ENCODE measurements at regions not wholly inside any gene's neighbourhood (a gene's known extent, or its start where the extent isn't known, plus 50 kb on each side); places are given as distances from the start of the nearest gene placed in this dataset.
"Not testable (repeated sequence)": the region's sequence is repeated elsewhere in the genome, so short reads cannot be mapped to it uniquely, and the experiment has no call there.

GRCh38 chr9:92242260-92243136 is 51.0 kb downstream of the IARS1 start:
- H3K36me3 Mint-ChIP-seq (ENCODE audit: insufficient read depth): peaks cover 76% of the 10 kb centered on the region
- DNase-seq (ENCODE audit: low spot score in 2 of 2): no peak
- no peak overlapping the region for H3K27ac Mint-ChIP-seq (ENCODE audit: low read depth)
- no peaks in the 10 kb centered on the region for H3K9me3 Mint-ChIP-seq
- ATAC-seq (replicated peaks; ENCODE audit: extremely low read depth, poor library complexity, severe bottlenecking): no peak
- no peaks in the 10 kb centered on the region for H3K4me1 Mint-ChIP-seq
- H3K27me3 Mint-ChIP-seq: no peaks in the 10 kb centered on the region
- H3K4me3 Mint-ChIP-seq: no peak overlapping the region

DNA sequence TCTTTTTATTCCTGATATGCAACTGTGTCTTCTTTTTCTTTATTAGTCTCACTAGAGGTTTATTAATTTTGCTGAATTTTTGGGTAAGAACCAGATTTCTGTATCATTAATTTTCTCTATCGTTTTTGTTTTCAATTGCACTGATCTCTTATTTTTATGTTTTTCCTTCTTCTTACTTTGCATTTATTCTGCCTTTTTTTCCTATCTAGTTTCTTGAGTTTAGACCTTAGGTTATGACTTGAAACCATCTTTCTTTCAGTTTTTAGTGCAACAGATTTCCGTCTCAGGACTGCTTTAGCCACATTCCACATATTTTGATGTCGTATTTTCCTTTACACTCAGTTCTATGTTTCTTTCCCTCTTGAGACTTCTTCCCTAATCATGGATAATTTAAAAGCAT is 56.6 kb downstream of the IARS1 start:
- Mint-ChIP-seq H3K4me3 (no peak overlapping the region), H3K27ac (ENCODE audit: low read depth) (no peak overlapping the region), H3K9me3 (no peaks in the 10 kb centered on the region), H3K27me3 (no peaks in the 10 kb centered on the region), H3K4me1 (no peaks in the 10 kb centered on the region), H3K36me3 (ENCODE audit: insufficient read depth) (peaks cover 43% of the 10 kb centered on the region)
- ATAC-seq (replicated peaks; ENCODE audit: extremely low read depth, poor library complexity, severe bottlenecking) (no peak), DNase-seq (ENCODE audit: low spot score in 2 of 2) (no peak)

GRCh38 chr9:92236465-92236864 is 57.0 kb downstream of the IARS1 start:
- Mint-ChIP-seq H3K4me1 (no peaks in the 10 kb centered on the region), H3K27ac (ENCODE audit: low read depth) (no peak overlapping the region), H3K4me3 (no peak overlapping the region), H3K36me3 (ENCODE audit: insufficient read depth) (peaks cover 38% of the 10 kb centered on the region), H3K27me3 (no peaks in the 10 kb centered on the region), H3K9me3 (no peaks in the 10 kb centered on the region)
- no peak for ATAC-seq (replicated peaks; ENCODE audit: extremely low read depth, poor library complexity, severe bottlenecking)
- no peak for DNase-seq (ENCODE audit: low spot score in 2 of 2)

DNA sequence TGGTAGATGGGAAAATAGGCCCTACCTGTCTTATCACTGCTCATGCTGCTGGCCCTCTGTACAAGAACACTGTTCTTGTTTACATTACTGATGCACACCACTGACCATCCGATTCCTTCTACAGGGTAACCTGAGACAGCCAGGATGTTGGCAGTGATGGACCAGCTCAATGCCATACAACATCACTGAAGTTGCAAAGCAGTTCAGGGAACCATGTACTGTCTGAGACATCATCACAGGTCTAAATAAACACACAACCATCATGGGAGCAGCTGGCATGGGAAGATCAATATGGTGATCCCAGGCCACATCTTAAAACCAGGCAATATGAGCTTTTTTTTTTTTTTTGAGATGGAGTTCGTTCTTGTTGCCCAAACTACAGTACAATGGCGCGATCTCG is 59.0 kb downstream of the IARS1 start:
- peaks cover 19% of the 10 kb centered on the region for H3K36me3 Mint-ChIP-seq (ENCODE audit: insufficient read depth)

GRCh38 chr9:92232190-92232589 is 61.3 kb downstream of the IARS1 start:
- no peak for ATAC-seq (replicated peaks; ENCODE audit: extremely low read depth, poor library complexity, severe bottlenecking)
- Mint-ChIP-seq H3K27me3 (no peaks in the 10 kb centered on the region), H3K9me3 (no peaks in the 10 kb centered on the region), H3K36me3 (ENCODE audit: insufficient read depth) (peaks cover 18% of the 10 kb centered on the region), H3K4me3 (no peak overlapping the region), H3K27ac (ENCODE audit: low read depth) (no peak overlapping the region), H3K4me1 (no peaks in the 10 kb centered on the region)
- DNase-seq (ENCODE audit: low spot score in 2 of 2): no peak

More for the DNA sequence above, 59.0 kb downstream of the IARS1 start:
- ATAC-seq (replicated peaks; ENCODE audit: extremely low read depth, poor library complexity, severe bottlenecking) (no peak), DNase-seq (ENCODE audit: low spot score in 2 of 2) (no peak)
- Mint-ChIP-seq H3K4me1 (no peaks in the 10 kb centered on the region), H3K27me3 (no peaks in the 10 kb centered on the region), H3K4me3 (no peak overlapping the region), H3K9me3 (no peaks in the 10 kb centered on the region), H3K27ac (ENCODE audit: low read depth) (no peak overlapping the region)

- H3K4me3 Mint-ChIP-seq: no peak overlapping the region
- peaks cover 19% of the 10 kb centered on the region for H3K36me3 Mint-ChIP-seq (ENCODE audit: insufficient read depth)
- H3K4me1 Mint-ChIP-seq: no peaks in the 10 kb centered on the region
- H3K27me3 Mint-ChIP-seq: no peaks in the 10 kb centered on the region
- no peaks in the 10 kb centered on the region for H3K9me3 Mint-ChIP-seq
- no peak for DNase-seq (ENCODE audit: low spot score in 2 of 2)
- ATAC-seq (replicated peaks; ENCODE audit: extremely low read depth, poor library complexity, severe bottlenecking): no peak
- no peak overlapping the region for H3K27ac Mint-ChIP-seq (ENCODE audit: low read depth)
Measured at GRCh38 chr9:92228628-92229027, 64.9 kb downstream of the IARS1 start.

DNA sequence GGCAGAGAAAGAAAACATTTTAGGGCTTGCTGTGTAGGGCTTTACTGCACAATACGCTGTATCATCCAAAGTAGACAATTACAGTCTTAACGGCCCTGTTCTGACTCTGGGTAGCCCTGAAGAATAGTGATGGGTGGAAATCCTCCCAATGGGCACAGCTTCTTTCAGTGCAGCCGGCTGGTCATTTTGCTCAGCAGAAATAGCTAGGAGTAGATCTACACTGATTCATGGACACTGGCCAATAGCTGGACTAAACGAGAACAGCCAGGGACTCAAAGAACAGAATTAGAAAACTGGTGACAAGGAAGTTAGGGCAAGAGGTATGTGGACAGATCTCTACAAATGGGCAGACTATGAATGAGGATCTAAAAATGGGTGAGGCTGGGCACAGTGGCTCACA is 69.3 kb downstream of the IARS1 start:
- peaks cover 35% of the 10 kb centered on the region for H3K36me3 Mint-ChIP-seq (ENCODE audit: insufficient read depth)
- ATAC-seq (replicated peaks; ENCODE audit: extremely low read depth, poor library complexity, severe bottlenecking): no peak
- H3K4me3 Mint-ChIP-seq: no peak overlapping the region
- no peaks in the 10 kb centered on the region for H3K4me1 Mint-ChIP-seq
- no peaks in the 10 kb centered on the region for H3K9me3 Mint-ChIP-seq
- H3K27me3 Mint-ChIP-seq: no peaks in the 10 kb centered on the region
- DNase-seq (ENCODE audit: low spot score in 2 of 2): no peak
- peak overlapping the region; percentile 23 for H3K27ac Mint-ChIP-seq (ENCODE audit: low read depth)

GRCh38 chr9:92223758-92224157 is 69.7 kb downstream of the IARS1 start:
- H3K27me3 Mint-ChIP-seq: no peaks in the 10 kb centered on the region
- no peaks in the 10 kb centered on the region for H3K4me1 Mint-ChIP-seq
- H3K9me3 Mint-ChIP-seq: no peaks in the 10 kb centered on the region
- H3K27ac Mint-ChIP-seq (ENCODE audit: low read depth): peak overlapping the region; percentile 23
- no peak for DNase-seq (ENCODE audit: low spot score in 2 of 2)
- no peak for ATAC-seq (replicated peaks; ENCODE audit: extremely low read depth, poor library complexity, severe bottlenecking)
- H3K36me3 Mint-ChIP-seq (ENCODE audit: insufficient read depth): peaks cover 35% of the 10 kb centered on the region
- no peak overlapping the region for H3K4me3 Mint-ChIP-seq

DNA sequence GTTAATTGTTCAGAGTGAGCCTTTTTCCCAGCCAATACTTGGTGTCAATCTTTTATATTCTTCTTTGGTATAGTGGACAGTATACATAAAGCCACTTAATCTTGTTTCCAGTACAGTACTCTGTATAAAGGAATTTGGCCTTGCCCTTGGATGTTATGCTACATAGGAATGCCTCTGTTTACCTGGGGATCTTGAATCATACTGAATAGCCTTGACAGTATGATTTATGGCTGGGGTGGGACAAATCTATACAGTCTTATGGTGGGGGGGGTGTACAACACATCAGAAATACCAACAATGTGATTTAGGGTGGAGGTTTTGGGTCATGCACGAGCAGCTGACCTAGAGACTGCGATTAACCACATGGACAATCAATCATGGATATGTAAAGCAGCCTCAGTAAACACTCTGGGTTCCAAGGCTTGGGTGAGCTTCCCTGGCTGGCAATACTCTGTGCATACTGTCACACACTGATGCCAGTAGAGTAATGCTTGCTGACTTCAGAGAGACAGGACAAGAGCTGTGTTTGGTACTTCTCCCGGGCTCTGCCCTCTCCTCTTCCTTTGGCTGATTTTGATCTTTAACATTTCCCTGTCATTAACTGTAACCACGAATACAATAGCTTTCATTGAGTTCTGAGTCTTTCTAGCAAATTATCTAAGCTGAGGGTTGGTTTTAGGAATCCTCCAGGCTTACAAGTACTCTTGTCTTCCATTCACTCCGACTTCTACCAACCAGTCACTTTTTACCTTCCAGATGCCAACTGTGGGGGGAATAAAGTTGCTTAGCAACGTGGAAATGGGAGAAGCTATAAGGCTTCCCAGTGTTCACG is 84.6 kb downstream of the IARS1 start:
- Mint-ChIP-seq H3K36me3 (ENCODE audit: insufficient read depth) (peaks cover 44% of the 10 kb centered on the region), H3K27ac (ENCODE audit: low read depth) (peak overlapping the region; percentile 17), H3K4me1 (peaks cover 2% of the 10 kb centered on the region), H3K4me3 (no peak overlapping the region), H3K27me3 (no peaks in the 10 kb centered on the region), H3K9me3 (no peaks in the 10 kb centered on the region)
- ATAC-seq (replicated peaks; ENCODE audit: extremely low read depth, poor library complexity, severe bottlenecking): no peak
- no peak for DNase-seq (ENCODE audit: low spot score in 2 of 2)

- ATAC-seq (replicated peaks; ENCODE audit: extremely low read depth, poor library complexity, severe bottlenecking) (no peak), DNase-seq (ENCODE audit: low spot score in 2 of 2) (no peak)
- Mint-ChIP-seq H3K9me3 (no peaks in the 10 kb centered on the region), H3K27me3 (no peaks in the 10 kb centered on the region), H3K4me1 (no peaks in the 10 kb centered on the region), H3K27ac (ENCODE audit: low read depth) (no peak overlapping the region), H3K36me3 (ENCODE audit: insufficient read depth) (peaks cover 26% of the 10 kb centered on the region), H3K4me3 (no peak overlapping the region)
Measured at GRCh38 chr9:92206488-92206887, 87.0 kb downstream of the IARS1 start.

DNA sequence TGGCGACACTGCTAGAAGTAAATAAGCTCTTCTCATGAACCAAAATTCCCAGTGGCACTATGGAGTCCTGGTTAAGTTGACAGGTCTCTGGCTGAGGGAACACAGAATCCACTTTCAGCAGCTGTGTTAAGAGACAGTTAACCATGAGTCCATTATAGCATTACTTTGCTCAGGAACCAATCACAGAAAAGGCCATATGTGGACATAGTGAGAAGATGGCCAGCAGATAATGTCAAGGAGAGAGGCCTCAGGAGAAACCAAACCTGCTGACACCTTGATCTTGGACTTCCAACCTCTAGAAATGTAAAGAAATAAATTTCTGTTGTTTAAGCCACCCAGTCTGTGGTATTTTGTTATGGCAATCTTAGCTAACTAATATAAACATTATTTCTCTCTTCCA is 88.7 kb upstream of the SPTLC1 start:
- ATAC-seq (replicated peaks; ENCODE audit: extremely low read depth, poor library complexity, severe bottlenecking); DNase-seq (ENCODE audit: low spot score in 2 of 2); H3K4me3 Mint-ChIP-seq; H3K27me3 Mint-ChIP-seq; H3K9me3 Mint-ChIP-seq; H3K36me3 Mint-ChIP-seq (ENCODE audit: insufficient read depth); H3K27ac Mint-ChIP-seq (ENCODE audit: low read depth); H3K4me1 Mint-ChIP-seq: not testable (repeated sequence)

DNA sequence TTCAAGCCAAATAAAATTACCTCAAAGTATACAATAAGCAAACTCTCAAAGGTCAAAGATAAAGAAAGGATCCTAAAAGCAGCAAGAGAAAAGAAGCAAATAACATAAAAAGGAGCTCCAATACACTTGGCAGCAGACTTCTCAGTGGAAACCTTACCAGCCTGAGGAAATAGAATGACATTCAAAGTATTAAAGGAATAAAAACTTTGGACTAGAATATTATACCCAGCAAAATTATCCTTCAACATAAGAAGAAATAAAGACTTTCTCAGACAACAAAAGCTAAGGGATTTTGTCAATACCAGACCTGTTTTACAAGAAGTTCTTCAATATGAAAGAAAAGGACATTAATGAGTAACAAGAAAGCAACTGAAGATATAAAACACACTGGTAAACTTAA is 83.0 kb upstream of the SPTLC1 start:
- not testable (repeated sequence) for H3K27ac Mint-ChIP-seq (ENCODE audit: low read depth); H3K36me3 Mint-ChIP-seq (ENCODE audit: insufficient read depth); ATAC-seq (replicated peaks; ENCODE audit: extremely low read depth, poor library complexity, severe bottlenecking); H3K4me1 Mint-ChIP-seq; DNase-seq (ENCODE audit: low spot score in 2 of 2); H3K4me3 Mint-ChIP-seq; H3K9me3 Mint-ChIP-seq
- peaks cover 23% of the 10 kb centered on the region for H3K27me3 Mint-ChIP-seq

DNA sequence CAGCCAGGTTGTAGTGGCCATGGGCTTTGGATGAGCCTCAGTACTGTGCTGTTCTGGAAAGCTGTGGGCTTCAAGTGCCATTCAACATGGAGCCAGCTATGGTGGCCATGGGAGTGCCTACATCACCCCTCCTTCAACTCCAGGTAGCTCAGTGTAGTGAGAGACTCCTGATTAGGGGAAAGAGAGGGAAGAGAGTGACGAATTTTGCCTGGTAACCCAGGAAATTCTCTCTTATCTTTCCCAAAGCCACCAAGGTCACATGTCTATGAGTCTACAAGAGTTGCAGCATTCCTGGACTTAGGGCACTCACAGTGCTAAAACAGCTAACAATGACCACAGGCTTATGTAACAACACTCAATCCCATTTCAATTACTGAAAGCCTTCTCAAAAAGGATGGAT is 81.7 kb upstream of the SPTLC1 start:
- ATAC-seq (replicated peaks; ENCODE audit: extremely low read depth, poor library complexity, severe bottlenecking): no peak
- no peaks in the 10 kb centered on the region for H3K4me1 Mint-ChIP-seq
- H3K9me3 Mint-ChIP-seq: peaks cover 6% of the 10 kb centered on the region
- H3K4me3 Mint-ChIP-seq: no peak overlapping the region
- no peaks in the 10 kb centered on the region for H3K36me3 Mint-ChIP-seq (ENCODE audit: insufficient read depth)
- H3K27ac Mint-ChIP-seq (ENCODE audit: low read depth): no peak overlapping the region
- H3K27me3 Mint-ChIP-seq: peaks cover 36% of the 10 kb centered on the region
- no peak for DNase-seq (ENCODE audit: low spot score in 2 of 2)

Data from central memory CD8-positive, alpha-beta T cell (primary cell).